Esophagus (tissue), 2 donors: ENCODE measurements at regions not wholly inside any gene's neighbourhood (a gene's known extent, or its start where the extent isn't known, plus 50 kb on each side); places are given as distances from the start of the nearest gene placed in this dataset.

Experiments used
- H3K27ac ChIP-seq, 2 donors: one replicate each; pipeline ENCODE4 v1.5.1; 2013; ENCODE audit warnings: low read depth in 2 of 2, mild to moderate bottlenecking in 2 of 2, inconsistent platforms in 1 of 2, low read length in 1 of 2, moderate library complexity in 1 of 2
- H3K27me3 ChIP-seq, 2 donors: one replicate each; pipeline ENCODE4 v1.6.1; 2013; ENCODE audit warnings: low read length in 2 of 2, control low read depth in 1 of 2, mild to moderate bottlenecking in 1 of 2; ENCODE audit not compliant: insufficient read depth in 2 of 2, control insufficient read depth in 1 of 2
- H3K36me3 ChIP-seq, 2 donors: one replicate each; pipeline ENCODE4 v1.6.1; 2013; ENCODE audit warnings: low read length in 1 of 2; ENCODE audit not compliant: control insufficient read depth in 2 of 2, insufficient read depth in 2 of 2
- H3K4me1 ChIP-seq, 2 donors: one replicate each; pipeline ENCODE4 v1.6.1; 2013; ENCODE audit warnings: low read length in 1 of 2; ENCODE audit not compliant: control insufficient read depth in 2 of 2, insufficient read depth in 2 of 2
- H3K4me3 ChIP-seq, 2 donors: one replicate each; pipeline ENCODE4 v1.5.1; 2013; ENCODE audit warnings: low read length in 2 of 2, mild to moderate bottlenecking in 2 of 2, low read depth in 1 of 2, moderate library complexity in 1 of 2
- H3K9me3 ChIP-seq, 2 donors: one replicate each; pipeline ENCODE4 v1.6.1; 2013; ENCODE audit warnings: mild to moderate bottlenecking in 2 of 2, low read depth in 1 of 2, low read length in 1 of 2, moderate library complexity in 1 of 2; ENCODE audit not compliant: control insufficient read depth in 2 of 2, insufficient read depth in 1 of 2
- WGBS, 2 donors: extraction: QIAGEN DNeasy Blood & Tissue Kit; methylation state at CpG; one replicate each; pipeline ENCODE4 v1.1.7; 2013; 5-methylcytosine and 5-hydroxymethylcytosine counted together
- donor health status: healthy with polysubstance abuse.
- donor health status: Bipolar disorder and iron deficiency.

- no peak overlapping the region for H3K27ac ChIP-seq
- H3K36me3 ChIP-seq, result no peaks in the 10 kb centered on the region
- peaks cover 0 to 8% of the 10 kb centered on the region in 2 donors for H3K9me3 ChIP-seq
- 51 to 59% methylated on average over 5 of the region's 5 CpGs for whole genome bisulfite sequencing, 2 donors
- no peaks in the 10 kb centered on the region for H3K27me3 ChIP-seq
- no peak overlapping the region for H3K4me3 ChIP-seq
- H3K4me1 ChIP-seq, result no peaks in the 10 kb centered on the region
These were observed 429.1 kb downstream of the HTR1B start for GRCh38 chr6:77034161-77034560.

- Histone ChIP-seq H3K27me3 (no peaks in the 10 kb centered on the region), H3K4me1 (no peaks in the 10 kb centered on the region), H3K27ac (no peak overlapping the region), H3K36me3 (no peaks in the 10 kb centered on the region), H3K4me3 (no peak overlapping the region), H3K9me3 (no peaks in the 10 kb centered on the region)
- 71 to 82% methylated on average over 7 of the region's 7 CpGs for WGBS, 2 donors
These were observed 432.2 kb downstream of the HTR1B start for GRCh38 chr6:77030929-77031674.

GRCh38 chr6:77026341-77026740 is 436.9 kb downstream of the HTR1B start:
- no peaks in the 10 kb centered on the region for H3K27me3 ChIP-seq
- no peaks in the 10 kb centered on the region for H3K9me3 ChIP-seq
- 71 to 73% methylated on average over 2 of the region's 2 CpGs for WGBS, 2 donors
- H3K27ac ChIP-seq, result no peak overlapping the region
- no peak overlapping the region for H3K4me3 ChIP-seq
- no peaks in the 10 kb centered on the region for H3K4me1 ChIP-seq
- H3K36me3 ChIP-seq, result no peaks in the 10 kb centered on the region

GRCh38 chr6:77025736-77026223 is 437.5 kb downstream of the HTR1B start:
- H3K27ac ChIP-seq, result no peak overlapping the region
- no peaks in the 10 kb centered on the region for H3K36me3 ChIP-seq
- no peaks in the 10 kb centered on the region for H3K4me1 ChIP-seq
- no peaks in the 10 kb centered on the region for H3K9me3 ChIP-seq
- WGBS, 2 donors, result 74 to 80% methylated on average over 3 of the region's 3 CpGs
- no peaks in the 10 kb centered on the region for H3K27me3 ChIP-seq
- no peak overlapping the region for H3K4me3 ChIP-seq

- 34 to 49% methylated on average over 5 of the region's 5 CpGs for WGBS, 2 donors
These were observed 441.5 kb downstream of the HTR1B start for GRCh38 chr6:77021778-77022177.

GRCh38 chr6:77021232-77021631 is 442.1 kb downstream of the HTR1B start:
- Histone ChIP-seq H3K9me3 (no peaks in the 10 kb centered on the region), H3K27me3 (no peaks in the 10 kb centered on the region), H3K27ac (no peak overlapping the region), H3K4me3 (no peak overlapping the region), H3K4me1 (no peaks in the 10 kb centered on the region), H3K36me3 (no peaks in the 10 kb centered on the region)

More at GRCh38 chr6:77021778-77022177, 441.5 kb downstream of the HTR1B start:
- no peak overlapping the region for H3K27ac ChIP-seq
- H3K36me3 ChIP-seq, result no peaks in the 10 kb centered on the region
- H3K27me3 ChIP-seq, result no peaks in the 10 kb centered on the region
- H3K4me3 ChIP-seq, result no peak overlapping the region
- H3K9me3 ChIP-seq, result no peaks in the 10 kb centered on the region
- H3K4me1 ChIP-seq, result no peaks in the 10 kb centered on the region

GRCh38 chr6:77019081-77019480 is 444.2 kb downstream of the HTR1B start:
- Histone ChIP-seq H3K27me3 (no peaks in the 10 kb centered on the region), H3K27ac (no peak overlapping the region), H3K9me3 (no peaks in the 10 kb centered on the region), H3K36me3 (no peaks in the 10 kb centered on the region), H3K4me1 (no peaks in the 10 kb centered on the region), H3K4me3 (no peak overlapping the region)
- 78% methylated on average over 3 of the region's 3 CpGs for WGBS, 2 donors

- H3K9me3 ChIP-seq, result no peaks in the 10 kb centered on the region
- H3K4me1 ChIP-seq, result no peaks in the 10 kb centered on the region
- H3K27ac ChIP-seq, result no peak overlapping the region
- no peaks in the 10 kb centered on the region for H3K36me3 ChIP-seq
- H3K27me3 ChIP-seq, result no peaks in the 10 kb centered on the region
- no peak overlapping the region for H3K4me3 ChIP-seq
- 80 to 86% methylated on average over 2 of the region's 2 CpGs for WGBS, 2 donors
These were observed 445.8 kb downstream of the HTR1B start for GRCh38 chr6:77017537-77017936.

- Histone ChIP-seq H3K9me3 (peaks cover 2 to 7% of the 10 kb centered on the region in 2 donors), H3K4me1 (no peaks in the 10 kb centered on the region), H3K27me3 (no peaks in the 10 kb centered on the region), H3K27ac (no peak overlapping the region), H3K36me3 (no peaks in the 10 kb centered on the region), H3K4me3 (no peak overlapping the region)
- 29 to 31% methylated on average over 1 of the region's 1 CpG for WGBS, 2 donors
These were observed 447.9 kb downstream of the HTR1B start for GRCh38 chr6:77015350-77015749.

GRCh38 chr6:77011929-77012545 is 451.3 kb downstream of the HTR1B start:
- 89 to 91% methylated on average over 10 of the region's 10 CpGs for WGBS, 2 donors
- Histone ChIP-seq H3K27me3 (no peaks in the 10 kb centered on the region), H3K9me3 (peaks cover 2 to 7% of the 10 kb centered on the region in 2 donors), H3K27ac (no peak overlapping the region), H3K4me1 (no peaks in the 10 kb centered on the region), H3K4me3 (no peak overlapping the region), H3K36me3 (no peaks in the 10 kb centered on the region)
